SK-N-SH treated with all-trans-retinoic acid at 6 μM for 48 hours (cell line): ENCODE measurements at regions not wholly inside any gene's neighbourhood (a gene's known extent, or its start where the extent isn't known, plus 50 kb on each side); places are given as distances from the start of the nearest gene placed in this dataset.

ENCODE experiments used
- BACH2 ChIP-seq: fragments of 250-450 bp; sonication (Bioruptor Pico); IDR thresholded peaks from 2 replicates; pipeline ENCODE4 v1.9.0; 2021; ENCODE audit warnings: mild to moderate bottlenecking, borderline replicate concordance
- OSR1 ChIP-seq: fragments of 250-450 bp; sonication (Bioruptor Pico); IDR thresholded peaks from 2 replicates; pipeline ENCODE4 v1.8.0; 2022; ENCODE audit warnings: moderate library complexity, mild to moderate bottlenecking, inconsistent platforms
- PATZ1 ChIP-seq: fragments of 250-450 bp; sonication (Bioruptor Pico); IDR thresholded peaks from 2 replicates; pipeline ENCODE4 v1.8.0; 2020; ENCODE audit warnings: mild to moderate bottlenecking, moderate library complexity, borderline replicate concordance
- POU6F1 ChIP-seq: fragments of 250-450 bp; sonication (Bioruptor Pico); IDR thresholded peaks from 2 replicates; pipeline ENCODE4 v1.8.0; 2021; ENCODE audit warnings: low read depth, mild to moderate bottlenecking, moderate library complexity, borderline replicate concordance
- PPARA ChIP-seq: fragments of 250-450 bp; sonication (Bioruptor Pico); IDR thresholded peaks from 2 replicates; pipeline ENCODE4 v1.5.0; 2020; ENCODE audit warnings: mild to moderate bottlenecking, borderline replicate concordance
- ZFP3 ChIP-seq: fragments of 250-450 bp; sonication (Bioruptor Pico); IDR thresholded peaks from 2 replicates; pipeline ENCODE4 v1.5.0; 2020; ENCODE audit warnings: mild to moderate bottlenecking, moderate library complexity
- ZFP30 ChIP-seq: fragments of 450-650 bp; formaldehyde crosslinking; IDR thresholded peaks from 2 replicates; pipeline ENCODE4 v1.5.0; 2022; ENCODE audit warnings: mild to moderate bottlenecking, moderate library complexity
- ZNF565 ChIP-seq: fragments of 450-650 bp; formaldehyde crosslinking; conservative IDR thresholded peaks from 2 replicates; pipeline ENCODE4 v1.5.0; 2020; ENCODE audit warnings: low read depth, mild to moderate bottlenecking, moderate library complexity

- TF ChIP-seq OSR1 (CRISPR knock-in tag) (no peak), PATZ1 (CRISPR knock-in tag) (no peak), BACH2 (CRISPR knock-in tag) (no peak), ZNF565 (CRISPR knock-in tag) (no peak), PPARA (CRISPR knock-in tag) (no peak), ZFP30 (CRISPR knock-in tag) (no peak), POU6F1 (CRISPR knock-in tag) (no peak), ZFP3 (CRISPR knock-in tag) (no peak)
Measured at GRCh38 chr6:23380465-23380864, 745.5 kb upstream of the NRSN1 start.
